ENCODE measurements at regions not wholly inside any gene's neighbourhood (a gene's known extent, or its start where the extent isn't known, plus 50 kb on each side); places are given as distances from the start of the nearest gene placed in this dataset.

DNA sequence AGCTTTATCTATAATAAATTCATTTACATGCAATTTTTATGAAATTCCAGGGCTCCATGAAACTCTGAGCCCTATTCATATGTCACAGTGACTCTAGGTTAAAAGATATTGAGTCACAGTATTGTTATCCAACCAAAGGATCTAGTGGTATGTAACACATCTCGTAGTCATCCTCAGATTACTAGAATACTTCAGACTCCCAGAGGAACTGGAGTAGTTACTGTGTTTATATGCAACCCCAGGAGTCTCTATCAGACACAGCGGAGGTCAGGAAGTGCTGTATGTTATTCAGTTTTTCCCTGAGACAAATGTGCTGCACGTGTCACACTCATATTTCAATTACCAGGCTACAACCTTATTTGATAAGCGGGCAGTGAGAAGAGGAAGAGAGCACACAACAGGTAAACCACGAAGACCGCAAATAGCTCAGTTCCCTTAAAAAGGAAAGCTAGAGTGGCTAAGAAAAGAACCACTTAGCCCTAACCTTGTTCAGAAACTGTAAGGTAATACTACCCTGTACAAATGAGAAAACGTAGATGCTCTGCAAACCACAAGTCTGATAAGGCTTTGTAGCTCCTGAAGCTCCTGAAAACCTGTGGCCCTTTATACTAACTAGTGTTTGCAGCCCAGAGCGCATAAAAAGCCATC is 114.0 kb upstream of the CNTNAP2 start:
- WGBS, 2 donors: 48 to 49% methylated on average over 8 of the region's 8 CpGs

DNA sequence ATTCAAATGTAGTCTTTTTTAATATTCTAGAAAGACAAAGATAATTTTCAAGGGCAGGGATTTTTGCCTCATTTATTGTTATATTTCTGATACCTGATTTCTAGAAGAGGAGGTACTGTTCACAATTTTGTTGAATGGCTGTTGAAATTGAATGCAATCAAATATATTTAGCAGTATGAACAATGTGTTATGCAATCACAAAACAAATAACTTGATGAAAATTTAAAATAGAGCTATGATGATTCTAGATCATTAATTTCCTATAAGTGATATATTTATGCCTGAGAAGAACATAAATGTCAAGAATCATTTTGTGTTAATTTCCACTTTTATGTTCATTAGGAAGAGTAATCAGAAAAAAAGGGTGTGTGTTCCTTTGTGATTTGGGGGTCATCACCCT is 114.6 kb upstream of the CNTNAP2 start:
- intact Hi-C loops (cut with DNase I): no loop called here
- Histone ChIP-seq H3K4me1 (no peaks in the 10 kb centered on the region), H3K36me3 (no peaks in the 10 kb centered on the region), H3K9me3 (no peaks in the 10 kb centered on the region), H3K4me3 (no peak overlapping the region), H3K27ac (no peak overlapping the region), H3K27me3 (no peaks in the 10 kb centered on the region)
- no peak for DNase-seq
- TF ChIP-seq CTCF (IDR thresholded peaks at IDR 0.05) (no peak), POLR2A (IDR thresholded peaks at IDR 0.05) (no peak)

More for the DNA sequence above, 114.0 kb upstream of the CNTNAP2 start:
- DNase-seq: no peak
- no peak overlapping the region for H3K27ac ChIP-seq
- no peaks in the 10 kb centered on the region for H3K27me3 ChIP-seq
- no peaks in the 10 kb centered on the region for H3K9me3 ChIP-seq
- intact Hi-C loops (cut with DNase I): no loop called here
- no peaks in the 10 kb centered on the region for H3K4me1 ChIP-seq
- TF ChIP-seq CTCF (IDR thresholded peaks at IDR 0.05) (no peak), POLR2A (IDR thresholded peaks at IDR 0.05) (no peak)
- no peak overlapping the region for H3K4me3 ChIP-seq
- H3K36me3 ChIP-seq: no peaks in the 10 kb centered on the region

GRCh38 chr7:146000882-146001281 is 115.7 kb upstream of the CNTNAP2 start:
- no peak for TF ChIP-seq POLR2A (IDR thresholded peaks at IDR 0.05)
- TF ChIP-seq CTCF (IDR thresholded peaks at IDR 0.05): no peak
- Histone ChIP-seq H3K27ac (no peak overlapping the region), H3K27me3 (no peaks in the 10 kb centered on the region), H3K4me3 (no peak overlapping the region), H3K9me3 (no peaks in the 10 kb centered on the region), H3K4me1 (no peaks in the 10 kb centered on the region), H3K36me3 (no peaks in the 10 kb centered on the region)
- WGBS, 2 donors: 63 to 74% methylated on average over 2 of the region's 2 CpGs
- no peak for DNase-seq
- intact Hi-C loops (cut with DNase I): no loop called here

GRCh38 chr7:145989469-145989868 is 127.1 kb upstream of the CNTNAP2 start:
- DNase-seq: no peak
- Histone ChIP-seq H3K4me3 (no peak overlapping the region), H3K27me3 (no peaks in the 10 kb centered on the region), H3K4me1 (no peaks in the 10 kb centered on the region), H3K27ac (no peak overlapping the region), H3K9me3 (peaks cover 0 to 3% (median 0%) of the 10 kb centered on the region in 3 donors), H3K36me3 (no peaks in the 10 kb centered on the region)
- TF ChIP-seq POLR2A (IDR thresholded peaks at IDR 0.05) (no peak), CTCF (IDR thresholded peaks at IDR 0.05) (no peak)
- intact Hi-C loops (cut with DNase I): no loop called here
- WGBS, 2 donors: 52 to 61% methylated on average over 4 of the region's 4 CpGs

GRCh38 chr7:145986248-145986874 is 130.2 kb upstream of the CNTNAP2 start:
- intact Hi-C loops (cut with DNase I): no loop called here
- peaks cover 0 to 3% (median 0%) of the 10 kb centered on the region in 3 donors for H3K9me3 ChIP-seq
- H3K36me3 ChIP-seq: no peaks in the 10 kb centered on the region
- no peak for DNase-seq
- H3K27ac ChIP-seq: no peak overlapping the region
- no peak overlapping the region for H3K4me3 ChIP-seq
- no peak for TF ChIP-seq POLR2A (IDR thresholded peaks at IDR 0.05)
- no peak for TF ChIP-seq CTCF (IDR thresholded peaks at IDR 0.05)
- no peaks in the 10 kb centered on the region for H3K4me1 ChIP-seq
- no peaks in the 10 kb centered on the region for H3K27me3 ChIP-seq
- WGBS, 2 donors: 26 to 27% methylated on average over 4 of the region's 4 CpGs

Measured in esophagus squamous epithelium (tissue), 5 donors.